HAP-1 (cell line): ENCODE measurements at regions not wholly inside any gene's neighbourhood (a gene's known extent, or its start where the extent isn't known, plus 50 kb on each side); places are given as distances from the start of the nearest gene placed in this dataset.

Experiments used
- DNase-seq, 2 experiments: peaks; one replicate each; pipeline ENCODE4 v3.0.0-alpha.2; 2016 to 2020; ENCODE audit warnings: low spot score in 2 of 2
- H3K27me3 ChIP-seq: fragments of 250-450 bp; sonication (Bioruptor Pico); 2 replicates; pipeline ENCODE4 v1.5.1; 2020; ENCODE audit warnings: low read depth, mild to moderate bottlenecking, moderate library complexity
- H3K36me3 ChIP-seq: fragments of 250-450 bp; sonication (Bioruptor Pico); replicated peaks from 2 replicates; pipeline ENCODE4 v1.5.1; 2020; ENCODE audit warnings: mild to moderate bottlenecking
- H3K4me1 ChIP-seq: fragments of 250-450 bp; sonication (Bioruptor Pico); 2 replicates; pipeline ENCODE4 v1.5.1; 2020; ENCODE audit warnings: mild to moderate bottlenecking
- H3K4me3 ChIP-seq: fragments of 250-450 bp; sonication (Bioruptor Pico); 2 replicates; pipeline ENCODE4 v1.5.1; 2020; ENCODE audit warnings: mild to moderate bottlenecking, moderate library complexity
- H3K9me3 ChIP-seq: fragments of 250-450 bp; sonication (Bioruptor Pico); 2 replicates; pipeline ENCODE4 v1.5.1; 2020; ENCODE audit warnings: mild to moderate bottlenecking, moderate library complexity
- in situ Hi-C: fragments of 300-500 bp; cut with MboI; formaldehyde crosslinking; loops from 3 replicates; pipeline ENCODE4 v1.14.3; 2020; ENCODE audit warnings: low sequenced_read_pairs, inconsistent platforms, mixed read lengths

GRCh38 chr2:48873666-48874065 lies 118.1 kb upstream of the LHCGR start:
- Histone ChIP-seq H3K36me3 (no peaks in the 10 kb centered on the region), H3K4me1 (no peaks in the 10 kb centered on the region), H3K4me3 (no peak overlapping the region), H3K27me3 (no peaks in the 10 kb centered on the region), H3K9me3 (no peaks in the 10 kb centered on the region)
- in situ Hi-C loops: no loop called here
- no peak for DNase-seq

- Histone ChIP-seq H3K27me3 (no peaks in the 10 kb centered on the region), H3K9me3 (no peaks in the 10 kb centered on the region), H3K36me3 (no peaks in the 10 kb centered on the region), H3K4me1 (no peaks in the 10 kb centered on the region), H3K4me3 (no peak overlapping the region)
- in situ Hi-C loops: no loop called here
- DNase-seq: no peak
Observed at GRCh38 chr2:48870942-48871341, 115.4 kb upstream of the LHCGR start.

- Histone ChIP-seq H3K27me3 (no peaks in the 10 kb centered on the region), H3K36me3 (no peaks in the 10 kb centered on the region), H3K4me1 (no peaks in the 10 kb centered on the region), H3K4me3 (no peak overlapping the region), H3K9me3 (no peaks in the 10 kb centered on the region)
- DNase-seq: no peak
- in situ Hi-C loops: no loop called here
Observed at GRCh38 chr2:48870503-48870902, 115.0 kb upstream of the LHCGR start.

- no peak for DNase-seq
- no peak overlapping the region for H3K4me3 ChIP-seq
- in situ Hi-C loops: no loop called here
- H3K27me3 ChIP-seq: no peaks in the 10 kb centered on the region
- no peaks in the 10 kb centered on the region for H3K36me3 ChIP-seq
- no peaks in the 10 kb centered on the region for H3K9me3 ChIP-seq
- H3K4me1 ChIP-seq: no peaks in the 10 kb centered on the region
Observed at GRCh38 chr2:48865704-48866103, 110.2 kb upstream of the LHCGR start.

- Histone ChIP-seq H3K9me3 (no peaks in the 10 kb centered on the region), H3K36me3 (no peaks in the 10 kb centered on the region), H3K4me3 (no peak overlapping the region), H3K4me1 (no peaks in the 10 kb centered on the region), H3K27me3 (no peaks in the 10 kb centered on the region)
- in situ Hi-C loops: no loop called here
- DNase-seq: no peak
Observed at GRCh38 chr2:48860380-48860779, 104.9 kb upstream of the LHCGR start.

GRCh38 chr2:48856657-48857056 lies 101.1 kb upstream of the LHCGR start:
- in situ Hi-C loops: no loop called here
- Histone ChIP-seq H3K4me3 (no peak overlapping the region), H3K36me3 (no peaks in the 10 kb centered on the region), H3K27me3 (no peaks in the 10 kb centered on the region), H3K4me1 (no peaks in the 10 kb centered on the region), H3K9me3 (no peaks in the 10 kb centered on the region)
- no peak for DNase-seq

- Histone ChIP-seq H3K9me3 (no peaks in the 10 kb centered on the region), H3K36me3 (no peaks in the 10 kb centered on the region), H3K4me3 (no peak overlapping the region), H3K4me1 (no peaks in the 10 kb centered on the region), H3K27me3 (no peaks in the 10 kb centered on the region)
- in situ Hi-C loops: no loop called here
- DNase-seq: no peak
Observed at GRCh38 chr2:48856144-48856543, 100.6 kb upstream of the LHCGR start.

GRCh38 chr2:48855142-48855541 lies 99.6 kb upstream of the LHCGR start:
- Histone ChIP-seq H3K27me3 (no peaks in the 10 kb centered on the region), H3K36me3 (no peaks in the 10 kb centered on the region), H3K9me3 (no peaks in the 10 kb centered on the region), H3K4me3 (no peak overlapping the region), H3K4me1 (no peaks in the 10 kb centered on the region)
- in situ Hi-C loops: no loop called here
- no peak for DNase-seq

GRCh38 chr2:48854681-48855080 lies 99.2 kb upstream of the LHCGR start:
- in situ Hi-C loops: no loop called here
- H3K4me1 ChIP-seq: no peaks in the 10 kb centered on the region
- H3K4me3 ChIP-seq: no peak overlapping the region
- no peaks in the 10 kb centered on the region for H3K36me3 ChIP-seq
- H3K27me3 ChIP-seq: no peaks in the 10 kb centered on the region
- no peaks in the 10 kb centered on the region for H3K9me3 ChIP-seq
- no peak for DNase-seq

GRCh38 chr2:48852938-48853337 lies 97.4 kb upstream of the LHCGR start:
- Histone ChIP-seq H3K4me3 (no peak overlapping the region), H3K36me3 (no peaks in the 10 kb centered on the region), H3K9me3 (no peaks in the 10 kb centered on the region), H3K27me3 (no peaks in the 10 kb centered on the region), H3K4me1 (no peaks in the 10 kb centered on the region)
- in situ Hi-C loops: no loop called here
- no peak for DNase-seq

GRCh38 chr2:48851161-48851560 lies 95.6 kb upstream of the LHCGR start:
- Histone ChIP-seq H3K4me1 (no peaks in the 10 kb centered on the region), H3K27me3 (no peaks in the 10 kb centered on the region), H3K36me3 (no peaks in the 10 kb centered on the region), H3K4me3 (no peak overlapping the region), H3K9me3 (no peaks in the 10 kb centered on the region)
- DNase-seq: no peak
- in situ Hi-C loops: no loop called here

GRCh38 chr2:48849770-48850169 lies 94.2 kb upstream of the LHCGR start:
- no peaks in the 10 kb centered on the region for H3K9me3 ChIP-seq
- in situ Hi-C loops: no loop called here
- DNase-seq: no peak

GRCh38 chr2:48845684-48846083 lies 90.2 kb upstream of the LHCGR start:
- in situ Hi-C loops: no loop called here
- no peak for DNase-seq
- Histone ChIP-seq H3K36me3 (no peaks in the 10 kb centered on the region), H3K4me3 (no peak overlapping the region), H3K4me1 (no peaks in the 10 kb centered on the region), H3K9me3 (no peaks in the 10 kb centered on the region), H3K27me3 (no peaks in the 10 kb centered on the region)

More at GRCh38 chr2:48849770-48850169, 94.2 kb upstream of the LHCGR start:
- no peak overlapping the region for H3K4me3 ChIP-seq
- no peaks in the 10 kb centered on the region for H3K4me1 ChIP-seq
- no peaks in the 10 kb centered on the region for H3K27me3 ChIP-seq
- H3K36me3 ChIP-seq: no peaks in the 10 kb centered on the region

- in situ Hi-C loops: no loop called here
- H3K9me3 ChIP-seq: no peaks in the 10 kb centered on the region
- no peak for DNase-seq
- H3K4me3 ChIP-seq: no peak overlapping the region
- no peaks in the 10 kb centered on the region for H3K27me3 ChIP-seq
- H3K36me3 ChIP-seq: no peaks in the 10 kb centered on the region
- H3K4me1 ChIP-seq: no peaks in the 10 kb centered on the region
Observed at GRCh38 chr2:48844417-48845155, 89.1 kb upstream of the LHCGR start.

GRCh38 chr2:48841126-48841525 lies 85.6 kb upstream of the LHCGR start:
- in situ Hi-C loops: no loop called here

More at GRCh38 chr2:48841126-48841525, 85.6 kb upstream of the LHCGR start:
- no peak overlapping the region for H3K4me3 ChIP-seq
- no peaks in the 10 kb centered on the region for H3K27me3 ChIP-seq
- no peak for DNase-seq
- H3K9me3 ChIP-seq: no peaks in the 10 kb centered on the region
- no peaks in the 10 kb centered on the region for H3K36me3 ChIP-seq
- no peaks in the 10 kb centered on the region for H3K4me1 ChIP-seq
